ENCODE measurements at regions not wholly inside any gene's neighbourhood (a gene's known extent, or its start where the extent isn't known, plus 50 kb on each side); places are given as distances from the start of the nearest gene placed in this dataset.

- TF ChIP-seq ETS1 (IDR thresholded peaks at IDR 0.05) (no peak), ZNF114 (CRISPR knock-in tag; IDR thresholded peaks at IDR 0.05) (no peak), ZNF331 (CRISPR knock-in tag; IDR thresholded peaks at IDR 0.05; ENCODE audit: low read depth) (no peak)
Measured at GRCh38 chr13:90883592-90883991, 463.9 kb upstream of the MIR17HG start (continued).

- H3K9me3 Mint-ChIP-seq, result no peaks in the 10 kb centered on the region
- TF ChIP-seq STAT1 (IDR thresholded peaks at IDR 0.05; ENCODE audit: unreplicated experiment), result no peak
- no peak for TF ChIP-seq CTCF (conservative IDR thresholded peaks at IDR 0.05; ENCODE audit: low read depth in 2 of 2)
- no peak for TF ChIP-seq ZNF462 (CRISPR knock-in tag; IDR thresholded peaks at IDR 0.05)
- no peak for TF ChIP-seq EZH2phosphoT487 (IDR thresholded peaks at IDR 0.05; ENCODE audit: unreplicated experiment)
- TF ChIP-seq ETS1 (IDR thresholded peaks at IDR 0.05), result no peak
- no peak for TF ChIP-seq CREB1 (CRISPR knock-in tag; IDR thresholded peaks at IDR 0.05; ENCODE audit: low read depth)
- no peak for TF ChIP-seq JUNB (IDR thresholded peaks at IDR 0.05; ENCODE audit: unreplicated experiment)
- TF ChIP-seq EZH2 (IDR thresholded peaks at IDR 0.05; ENCODE audit: low read depth, unreplicated experiment), result no peak
- no peak for TF ChIP-seq NANOG (IDR thresholded peaks at IDR 0.05; ENCODE audit: borderline replicate concordance)
- TF ChIP-seq ZNF331 (CRISPR knock-in tag; IDR thresholded peaks at IDR 0.05; ENCODE audit: low read depth), result no peak
- no peak for TF ChIP-seq REST (IDR thresholded peaks at IDR 0.05; ENCODE audit: unreplicated experiment)
Measured at GRCh38 chr13:90884066-90884465, 463.4 kb upstream of the MIR17HG start.

More at GRCh38 chr13:90884066-90884465, 463.4 kb upstream of the MIR17HG start:
- Mint-ChIP-seq H3K27ac (no peak overlapping the region), H3K27me3 (ENCODE audit: insufficient read depth, low read depth, poor library complexity) (peaks cover 5% of the 10 kb centered on the region), H3K36me3 (ENCODE audit: low read depth) (no peaks in the 10 kb centered on the region), H3K4me3 (no peak overlapping the region), H3K4me1 (no peaks in the 10 kb centered on the region)
- no peak for ATAC-seq
- Histone ChIP-seq H3K27me3 (ENCODE audit: insufficient read depth) (no peaks in the 10 kb centered on the region), H3K9me2 (ENCODE audit: insufficient read depth) (no peaks in the 10 kb centered on the region; the same call in 1 of the 2 replicates), H3F3A (replicated peaks; ENCODE audit: low read depth) (no peaks in the 10 kb centered on the region), H3K4me3 (no peak overlapping the region), H3K4me2 (no peak overlapping the region), H3K79me2 (replicated peaks; ENCODE audit: insufficient read depth) (no peaks in the 10 kb centered on the region), H3K4me1 (ENCODE audit: insufficient read depth) (no peaks in the 10 kb centered on the region), H3K27ac (ENCODE audit: low read depth) (no peak overlapping the region), H4K20me1 (replicated peaks; ENCODE audit: insufficient read depth) (no peaks in the 10 kb centered on the region), H2AFZ (peak overlapping the region; percentile 49; the same call in 1 of the 2 replicates), H3K36me3 (ENCODE audit: insufficient read depth) (no peaks in the 10 kb centered on the region)
- no peak for DNase-seq (ENCODE audit: low spot score)

Data from GM23338 (cell line).